Mesothelial cell of epicardium (in vitro differentiated cells): ENCODE measurements at regions not wholly inside any gene's neighbourhood (a gene's known extent, or its start where the extent isn't known, plus 50 kb on each side); places are given as distances from the start of the nearest gene placed in this dataset.
A peak's percentile ranks its signal among the peaks of the same experiment; 100 is the strongest.

Source experiments
- DNase-seq, 2 experiments: peaks; one replicate each; pipeline ENCODE4 v3.0.0; 2021; ENCODE audit warnings: low spot score in 2 of 2; ENCODE audit not compliant: unreplicated experiment in 2 of 2
- H3K27ac Mint-ChIP-seq: 2 replicates; pipeline ENCODE4 v1.8.0; 2021; ENCODE audit warnings: mixed read lengths
- H3K27me3 Mint-ChIP-seq: 2 replicates; pipeline ENCODE4 v1.8.0; 2021; ENCODE audit warnings: low read depth, mixed read lengths
- H3K36me3 Mint-ChIP-seq: 2 replicates; pipeline ENCODE4 v1.8.0; 2021; ENCODE audit warnings: mixed read lengths
- H3K4me1 Mint-ChIP-seq: 2 replicates; pipeline ENCODE4 v1.8.0; 2021; ENCODE audit warnings: mixed read lengths
- H3K4me3 Mint-ChIP-seq: 2 replicates; pipeline ENCODE4 v1.8.0; 2021; ENCODE audit warnings: mild to moderate bottlenecking, moderate library complexity, mixed read lengths
- H3K9me3 Mint-ChIP-seq: 2 replicates; pipeline ENCODE4 v1.8.0; 2021; ENCODE audit warnings: mixed read lengths
- CTCF ChIP-seq: fragments of 200-600 bp; sonication (generic); IDR thresholded peaks from one replicate; pipeline ENCODE4 v1.5.0; 2021; ENCODE audit warnings: antibody characterized with exemption; ENCODE audit not compliant: unreplicated experiment

GRCh38 chr1:208646431-208646830 is 402.2 kb upstream of the PLXNA2 start:
- no peak for DNase-seq
- no peaks in the 10 kb centered on the region for H3K36me3 Mint-ChIP-seq
- TF ChIP-seq CTCF, result no peak
- H3K4me1 Mint-ChIP-seq, result peaks cover 23% of the 10 kb centered on the region
- peaks cover under 1% of the 10 kb centered on the region for H3K9me3 Mint-ChIP-seq
- H3K4me3 Mint-ChIP-seq, result no peak overlapping the region
- peaks cover 19% of the 10 kb centered on the region for H3K27me3 Mint-ChIP-seq
- no peak overlapping the region for H3K27ac Mint-ChIP-seq

- Mint-ChIP-seq H3K4me1 (peaks cover 24% of the 10 kb centered on the region), H3K9me3 (no peaks in the 10 kb centered on the region), H3K4me3 (no peak overlapping the region), H3K36me3 (no peaks in the 10 kb centered on the region), H3K27ac (no peak overlapping the region), H3K27me3 (peaks cover 19% of the 10 kb centered on the region)
- TF ChIP-seq CTCF, result no peak
- no peak for DNase-seq
Observed at GRCh38 chr1:208648146-208648545, 404.0 kb upstream of the PLXNA2 start.

GRCh38 chr1:208652296-208653160 is 408.3 kb upstream of the PLXNA2 start:
- Mint-ChIP-seq H3K36me3 (no peaks in the 10 kb centered on the region), H3K27ac (no peak overlapping the region), H3K27me3 (peaks cover 15% of the 10 kb centered on the region), H3K9me3 (no peaks in the 10 kb centered on the region), H3K4me3 (no peak overlapping the region), H3K4me1 (peaks cover 22% of the 10 kb centered on the region)
- peak; percentile 88 for TF ChIP-seq CTCF
- peak; percentile 31 to 57 for DNase-seq

- no peak for TF ChIP-seq CTCF
- H3K4me1 Mint-ChIP-seq, result peaks cover 17% of the 10 kb centered on the region
- no peaks in the 10 kb centered on the region for H3K9me3 Mint-ChIP-seq
- peaks cover 9% of the 10 kb centered on the region for H3K27me3 Mint-ChIP-seq
- no peak for DNase-seq
- H3K36me3 Mint-ChIP-seq, result no peaks in the 10 kb centered on the region
- no peak overlapping the region for H3K27ac Mint-ChIP-seq
- H3K4me3 Mint-ChIP-seq, result no peak overlapping the region
Observed at GRCh38 chr1:208653426-208653825, 409.2 kb upstream of the PLXNA2 start.

- Mint-ChIP-seq H3K27me3 (peaks cover 9% of the 10 kb centered on the region), H3K4me3 (no peak overlapping the region), H3K36me3 (no peaks in the 10 kb centered on the region), H3K9me3 (no peaks in the 10 kb centered on the region), H3K4me1 (peaks cover 17% of the 10 kb centered on the region), H3K27ac (no peak overlapping the region)
- no peak for DNase-seq
- TF ChIP-seq CTCF, result no peak
Observed at GRCh38 chr1:208654241-208654640, 410.1 kb upstream of the PLXNA2 start.
